SK-N-SH (cell line): ENCODE measurements at regions not wholly inside any gene's neighbourhood (a gene's known extent, or its start where the extent isn't known, plus 50 kb on each side); places are given as distances from the start of the nearest gene placed in this dataset.

Source experiments
- CTCF ChIA-PET: fragments of 300-600, 350-600 bp; formaldehyde crosslinking; extraction: SDS; loops from one replicate; lab custom pipeline; 2021; lab: Yijun Ruan, JAX
- POLR2A ChIA-PET: fragments of 350-600 bp; sonication (Branson Sonifier 250); formaldehyde crosslinking; extraction: SDS; loops from one replicate; lab custom pipeline; 2020; ENCODE audit warnings: antibody characterized with exemption, inconsistent platforms; lab: Yijun Ruan, JAX
- DNase-seq: peaks from one replicate; pipeline ENCODE4 v3.0.0; 2012
- H2AFZ ChIP-seq: fragments of 200-600 bp; sonication (generic); 2 replicates; pipeline ENCODE4 v1.8.1; 2016; ENCODE audit warnings: antibody characterized with exemption, mild to moderate bottlenecking, low read depth
- H3F3A ChIP-seq: fragments of 200-600 bp; sonication (generic); replicated peaks from 2 replicates; pipeline ENCODE3; 2016; ENCODE audit warnings: antibody characterized with exemption, mild to moderate bottlenecking; ENCODE audit not compliant: insufficient read depth
- H3K27ac ChIP-seq, 2 experiments: fragments of 200-500 bp in 1 of 2; fragments of 200-600 bp in 1 of 2; sonication (Bioruptor generic) in 1 of 2; sonication (generic), shearing (Covaris generic) in 1 of 2; 2 replicates each; pipeline versions ENCODE4 v1.5.1 to v1.6.1; 2014 to 2016; ENCODE audit warnings: low read depth in 2 of 2, inconsistent platforms in 1 of 2, low read length in 1 of 2, mild to moderate bottlenecking in 1 of 2, mixed read lengths in 1 of 2
- H3K27me3 ChIP-seq: fragments of 200-600 bp; sonication (generic), shearing (Covaris generic); 2 replicates; pipeline ENCODE4 v1.6.1; 2016; ENCODE audit warnings: mixed run types; ENCODE audit not compliant: insufficient read depth
- H3K36me3 ChIP-seq, 2 experiments: fragments of 200-500 bp in 1 of 2; fragments of 200-600 bp in 1 of 2; sonication (Bioruptor generic) in 1 of 2; sonication (generic) in 1 of 2; replicated peaks in 1 of 2; 2 replicates each; pipeline versions ENCODE3 to v1.5.1; 2014 to 2016; ENCODE audit warnings: low read length in 1 of 2, mild to moderate bottlenecking in 1 of 2; ENCODE audit not compliant: insufficient read depth in 2 of 2, control insufficient read depth in 1 of 2
- H3K4me1 ChIP-seq, 2 experiments: fragments of 200-500 bp in 1 of 2; fragments of 200-600 bp in 1 of 2; sonication (Bioruptor generic) in 1 of 2; sonication (generic), shearing (Covaris generic) in 1 of 2; 2 replicates each; pipeline versions ENCODE4 v1.5.1 to v1.6.1; 2014 to 2016; ENCODE audit warnings: low read depth in 1 of 2, low read length in 1 of 2, mixed run types in 1 of 2; ENCODE audit not compliant: insufficient read depth in 2 of 2, control insufficient read depth in 1 of 2
- H3K4me2 ChIP-seq: fragments of 200-600 bp; sonication (generic), shearing (Covaris generic); 2 replicates; pipeline ENCODE4 v1.6.1; 2017; ENCODE audit warnings: mixed run types
- H3K4me3 ChIP-seq, 2 experiments: fragments of 200-500 bp in 1 of 2; fragments of 200-600 bp in 1 of 2; sonication (Bioruptor generic) in 1 of 2; sonication (generic), shearing (Covaris generic) in 1 of 2; 2 replicates each; pipeline versions ENCODE4 v1.5.1 to v1.8.1; 2014 to 2016; ENCODE audit warnings: low read depth in 2 of 2, inconsistent platforms in 1 of 2, low read length in 1 of 2, mild to moderate bottlenecking in 1 of 2, mixed read lengths in 1 of 2, moderate library complexity in 1 of 2
- H3K79me2 ChIP-seq: fragments of 200-600 bp; sonication (generic); 2 replicates; pipeline ENCODE4 v1.8.1; 2017; ENCODE audit warnings: mild to moderate bottlenecking; ENCODE audit not compliant: insufficient read depth
- H3K9ac ChIP-seq: fragments of 200-600 bp; sonication (generic); 2 replicates; pipeline ENCODE4 v1.6.1; 2017; ENCODE audit warnings: mixed run types
- H3K9me2 ChIP-seq: fragments of 200-600 bp; sonication (generic); 2 replicates; pipeline ENCODE4 v1.6.1; 2017; ENCODE audit warnings: mixed run types
- H3K9me3 ChIP-seq: fragments of 200-600 bp; sonication (generic); 2 replicates; pipeline ENCODE4 v1.6.1; 2017; ENCODE audit warnings: mixed run types, mild to moderate bottlenecking, moderate library complexity
- H4K20me1 ChIP-seq: fragments of 200-600 bp; sonication (generic); 2 replicates; pipeline ENCODE4 v1.6.1; 2017; ENCODE audit warnings: mild to moderate bottlenecking, mixed run types; ENCODE audit not compliant: insufficient read depth
- CHD2 ChIP-seq: fragments of 150-350 bp; IDR thresholded peaks from 2 replicates; pipeline ENCODE4 v1.6.1; 2018; ENCODE audit warnings: low read length; ENCODE audit not compliant: partially characterized antibody
- CTCF ChIP-seq: fragments of 200-600 bp; sonication (generic); IDR thresholded peaks from 2 replicates; pipeline ENCODE4 v1.6.1; 2017; ENCODE audit warnings: antibody characterized with exemption, mild to moderate bottlenecking, moderate library complexity
- EP300 ChIP-seq, 2 experiments: IDR thresholded peaks; 2 replicates each; pipeline versions ENCODE4 v1.4.0 to v1.6.1; 2012; ENCODE audit warnings: borderline replicate concordance in 1 of 2, low read depth in 1 of 2, low read length in 1 of 2
- EZH2phosphoT487 ChIP-seq: fragments of 200-600 bp; sonication (generic); IDR thresholded peaks from 2 replicates; pipeline ENCODE4 v1.6.1; 2017; ENCODE audit warnings: low read depth, mixed run types, mild to moderate bottlenecking, antibody characterized with exemption, moderate library complexity, borderline replicate concordance
- FOSL2 ChIP-seq: IDR thresholded peaks from 2 replicates; pipeline ENCODE4 v1.4.0; 2012; ENCODE audit warnings: low read depth, mild to moderate bottlenecking, moderate library complexity, borderline replicate concordance
- FOXM1 ChIP-seq: IDR thresholded peaks from 2 replicates; pipeline ENCODE4 v1.4.0; 2012; ENCODE audit warnings: low read depth, mild to moderate bottlenecking
- GATA2 ChIP-seq: sonication (generic); formaldehyde crosslinking; IDR thresholded peaks from 2 replicates; pipeline ENCODE4 v1.5.0; 2020; ENCODE audit warnings: mild to moderate bottlenecking, missing genetic modification reagents
- IRF3 ChIP-seq: fragments of 150-350 bp; IDR thresholded peaks from 2 replicates; pipeline ENCODE4 v1.6.1; 2016; ENCODE audit warnings: mild to moderate bottlenecking, low read depth, low read length
- JUND ChIP-seq: IDR thresholded peaks from 2 replicates; pipeline ENCODE4 v1.4.0; 2012
- MAX ChIP-seq: IDR thresholded peaks from 2 replicates; pipeline ENCODE4 v1.4.0; 2012; ENCODE audit warnings: low read depth
- MEF2A ChIP-seq: IDR thresholded peaks from 2 replicates; pipeline ENCODE4 v1.4.0; 2012; ENCODE audit warnings: low read depth, borderline replicate concordance
- MXI1 ChIP-seq: IDR thresholded peaks from 2 replicates; pipeline ENCODE4 v1.6.1; 2012; ENCODE audit warnings: mild to moderate bottlenecking, low read depth, low read length, improper control_type of control experiment
- NRF1 ChIP-seq: IDR thresholded peaks from 2 replicates; pipeline ENCODE4 v1.6.1; 2012; ENCODE audit warnings: low read depth, mild to moderate bottlenecking, low read length
- PBX3 ChIP-seq: IDR thresholded peaks from 2 replicates; pipeline ENCODE4; 2012
- POLR2AphosphoS5 ChIP-seq: IDR thresholded peaks from 2 replicates; pipeline ENCODE4 v1.6.1; 2012; ENCODE audit warnings: low read depth, low read length
- RCOR1 ChIP-seq: fragments of 150-350 bp; IDR thresholded peaks from 2 replicates; pipeline ENCODE4 v1.6.1; 2017; ENCODE audit warnings: antibody characterized with exemption, low read length
- RXRA ChIP-seq: IDR thresholded peaks from 2 replicates; pipeline ENCODE4 v1.4.0; 2012; ENCODE audit warnings: low read depth, mild to moderate bottlenecking, borderline replicate concordance
- SIN3A ChIP-seq: IDR thresholded peaks from 2 replicates; pipeline ENCODE4 v1.6.1; 2012; ENCODE audit warnings: low read depth, mild to moderate bottlenecking, low read length, moderate library complexity, borderline replicate concordance
- SMC3 ChIP-seq: IDR thresholded peaks from 2 replicates; pipeline ENCODE4 v1.6.1; 2012; ENCODE audit warnings: low read depth, low read length, improper control_type of control experiment
- TEAD4 ChIP-seq: IDR thresholded peaks from 2 replicates; pipeline ENCODE4 v1.4.0; 2012; ENCODE audit warnings: mild to moderate bottlenecking, borderline replicate concordance; ENCODE audit not compliant: insufficient read depth
- USF1 ChIP-seq: IDR thresholded peaks from 2 replicates; pipeline ENCODE4 v1.4.0; 2012; ENCODE audit warnings: low read depth, borderline replicate concordance
- YY1 ChIP-seq: IDR thresholded peaks from 2 replicates; pipeline ENCODE4 v1.4.0; 2012; ENCODE audit warnings: low read depth, mild to moderate bottlenecking
- WGBS: methylation state at CpG from one replicate; pipeline ENCODE4 v1.1.6; 2017; ENCODE audit warnings: low lambda C conversion rate; 5-methylcytosine and 5-hydroxymethylcytosine counted together

- DNase-seq, result no peak
- Histone ChIP-seq H3K4me3 (no peak overlapping the region), H3K9me3 (no peaks in the 10 kb centered on the region), H2AFZ (no peak overlapping the region), H3K36me3 (no peaks in the 10 kb centered on the region), H3K27me3 (no peaks in the 10 kb centered on the region), H3K4me2 (no peak overlapping the region), H3F3A (no peaks in the 10 kb centered on the region), H3K9ac (no peak overlapping the region), H3K9me2 (no peaks in the 10 kb centered on the region; the same call in 1 of the 2 replicates), H3K4me1 (no peaks in the 10 kb centered on the region), H3K79me2 (no peaks in the 10 kb centered on the region), H4K20me1 (no peaks in the 10 kb centered on the region), H3K27ac (no peak overlapping the region)
- TF ChIP-seq POLR2AphosphoS5 (no peak), NRF1 (no peak), MEF2A (no peak), EZH2phosphoT487 (no peak), SMC3 (no peak), MAX (no peak), IRF3 (no peak), CHD2 (no peak), YY1 (no peak), RXRA (no peak), EP300 (IDR thresholded peaks at IDR 0.05; ENCODE audit: borderline replicate concordance in 1 of 2, low read depth in 1 of 2, low read length in 1 of 2) (no peak), FOXM1 (no peak)
- POLR2A ChIA-PET, result no interaction called here
- CTCF ChIA-PET, result no interaction called here
- 53% methylated on average over 1 of the region's 1 CpG for WGBS
These were observed 1674.9 kb downstream of the REEP3 start for GRCh38 chr10:65196111-65196510.

- Histone ChIP-seq H3K27me3 (no peaks in the 10 kb centered on the region), H3K4me2 (no peak overlapping the region), H3K9me2 (no peaks in the 10 kb centered on the region), H3K79me2 (no peaks in the 10 kb centered on the region), H3K27ac (no peak overlapping the region), H4K20me1 (no peaks in the 10 kb centered on the region), H3K4me1 (no peaks in the 10 kb centered on the region), H3K9ac (no peak overlapping the region), H3K9me3 (no peaks in the 10 kb centered on the region), H3K4me3 (no peak overlapping the region), H2AFZ (no peak overlapping the region), H3K36me3 (no peaks in the 10 kb centered on the region), H3F3A (no peaks in the 10 kb centered on the region)
- CTCF ChIA-PET, result no interaction called here
- POLR2A ChIA-PET, result no interaction called here
- WGBS, result 57% methylated on average over 1 of the region's 1 CpG
- no peak for TF ChIP-seq PBX3
- no peak for TF ChIP-seq EP300 (IDR thresholded peaks at IDR 0.05; ENCODE audit: borderline replicate concordance in 1 of 2, low read depth in 1 of 2, low read length in 1 of 2)
- TF ChIP-seq FOSL2, result no peak
- no peak for TF ChIP-seq JUND
- TF ChIP-seq CTCF, result no peak
- no peak for TF ChIP-seq FOXM1
- no peak for TF ChIP-seq MAX
- TF ChIP-seq IRF3, result no peak
- no peak for TF ChIP-seq USF1
- no peak for TF ChIP-seq TEAD4
- no peak for TF ChIP-seq RCOR1
- TF ChIP-seq MXI1, result no peak
- TF ChIP-seq GATA2 (CRISPR knock-in tag), result no peak
- TF ChIP-seq SIN3A, result no peak
- no peak for DNase-seq
These were observed 1676.7 kb downstream of the REEP3 start for GRCh38 chr10:65197935-65198334.
